NT2/D1 (cell line): ENCODE measurements at regions not wholly inside any gene's neighbourhood (a gene's known extent, or its start where the extent isn't known, plus 50 kb on each side); places are given as distances from the start of the nearest gene placed in this dataset.

Source experiments
- YY1 ChIP-seq: IDR thresholded peaks from 2 replicates; pipeline ENCODE4 v1.6.1; 2011; ENCODE audit not compliant: insufficient read length, insufficient read depth
- ZNF274 ChIP-seq: IDR thresholded peaks from 2 replicates; pipeline ENCODE4 v1.6.1; 2011; ENCODE audit warnings: mild to moderate bottlenecking, low read depth, low read length

DNA sequence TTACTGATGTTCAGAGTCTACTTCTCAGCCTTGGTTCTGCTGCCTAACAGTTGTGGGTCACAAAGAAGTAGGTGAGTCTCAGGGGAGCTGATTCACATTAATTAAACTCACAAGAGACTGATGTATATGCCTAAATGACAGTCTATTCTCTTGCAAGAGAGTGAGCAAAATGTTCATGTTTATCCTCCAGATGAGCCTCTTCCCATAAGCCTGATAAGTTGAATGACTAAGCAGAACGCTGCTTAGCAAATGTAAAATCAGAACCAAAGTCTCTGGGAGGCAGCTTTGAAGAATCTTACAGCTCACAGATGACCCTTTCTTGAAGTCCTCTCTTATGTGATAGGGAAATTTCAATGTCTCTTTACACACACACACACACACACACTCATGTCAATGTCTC is 1092.2 kb downstream of the TYW1 start:
- TF ChIP-seq YY1 (no peak), ZNF274 (no peak)
